ENCODE measurements at regions not wholly inside any gene's neighbourhood (a gene's known extent, or its start where the extent isn't known, plus 50 kb on each side); places are given as distances from the start of the nearest gene placed in this dataset.

DNA sequence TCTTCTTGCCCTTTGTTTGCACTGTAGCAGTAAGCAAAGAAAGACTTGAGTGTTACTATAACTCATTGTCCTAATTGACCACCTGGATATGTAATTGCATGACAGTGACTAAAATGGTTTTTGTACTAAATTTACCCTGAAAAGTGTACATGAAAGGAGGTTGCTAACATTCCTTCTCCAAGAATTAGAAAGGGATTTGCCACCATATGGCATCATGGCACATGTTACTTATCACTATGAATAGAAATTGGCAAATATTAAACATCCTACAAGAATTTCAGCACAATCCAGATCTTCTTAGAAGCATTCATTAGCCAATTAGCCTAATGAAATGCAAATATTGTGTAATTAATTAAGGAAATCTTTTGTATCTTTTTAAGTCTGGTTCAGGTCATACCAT lies 834.2 kb downstream of the STPG2 start (continued):
- TF ChIP-seq SRF (IDR thresholded peaks at IDR 0.05; ENCODE audit: low read depth) = no peak

DNA sequence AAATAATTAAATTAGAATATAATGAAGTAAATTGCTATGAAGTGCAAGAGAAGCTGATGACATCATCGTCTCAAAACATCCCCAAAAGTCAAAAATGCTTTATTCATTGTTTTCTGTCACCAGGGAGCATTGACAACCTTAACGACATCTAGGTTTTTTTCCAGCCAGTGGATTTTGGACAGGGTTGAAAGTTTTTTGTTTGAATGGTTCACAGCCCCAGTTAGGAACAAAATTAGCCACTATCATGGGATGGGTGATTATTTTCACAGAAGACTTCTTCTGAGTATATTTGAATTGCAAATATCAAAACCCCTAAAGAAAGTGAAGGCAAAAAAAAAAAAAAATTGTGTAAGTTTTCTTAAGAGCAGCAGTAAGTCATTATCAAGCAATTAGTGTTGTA lies 826.1 kb downstream of the STPG2 start:
- Histone ChIP-seq H3K9ac (ENCODE audit: low read length) (no peak overlapping the region), H3K4me2 (ENCODE audit: low read length) (no peak overlapping the region), H3K4me3 (replicated peaks in 1 of 2; ENCODE audit: low read depth in 1 of 2, low read length in 2 of 2) (no peak overlapping the region), H2AFZ (ENCODE audit: low read depth, low read length, poor library complexity, severe bottlenecking) (no peak overlapping the region), H3K36me3 (ENCODE audit: control insufficient read depth in 1 of 2, insufficient read depth in 2 of 2, low read length in 2 of 2) (no peaks in the 10 kb centered on the region), H3K79me2 (ENCODE audit: insufficient read depth, low read length) (no peaks in the 10 kb centered on the region), H3K27ac (ENCODE audit: low read depth, low read length) (no peak overlapping the region), H4K20me1 (ENCODE audit: insufficient read depth) (no peaks in the 10 kb centered on the region), H3K27me3 (ENCODE audit: insufficient read depth, low read length) (no peaks in the 10 kb centered on the region), H3K9me2 (ENCODE audit: insufficient read depth) (no peaks in the 10 kb centered on the region; the same call in 1 of the 2 replicates), H3K4me1 (ENCODE audit: control insufficient read depth in 1 of 2, insufficient read depth in 2 of 2, low read length in 2 of 2) (no peaks in the 10 kb centered on the region), H3K9me3 (ENCODE audit: control insufficient read depth in 1 of 2, insufficient read depth in 1 of 2, low read depth in 1 of 2, low read length in 2 of 2) (no peaks in the 10 kb centered on the region)
- no TSS peak for BruUV-seq (replicated peaks)
- ATAC-seq = no peak
- TF ChIP-seq, protein P1, sequence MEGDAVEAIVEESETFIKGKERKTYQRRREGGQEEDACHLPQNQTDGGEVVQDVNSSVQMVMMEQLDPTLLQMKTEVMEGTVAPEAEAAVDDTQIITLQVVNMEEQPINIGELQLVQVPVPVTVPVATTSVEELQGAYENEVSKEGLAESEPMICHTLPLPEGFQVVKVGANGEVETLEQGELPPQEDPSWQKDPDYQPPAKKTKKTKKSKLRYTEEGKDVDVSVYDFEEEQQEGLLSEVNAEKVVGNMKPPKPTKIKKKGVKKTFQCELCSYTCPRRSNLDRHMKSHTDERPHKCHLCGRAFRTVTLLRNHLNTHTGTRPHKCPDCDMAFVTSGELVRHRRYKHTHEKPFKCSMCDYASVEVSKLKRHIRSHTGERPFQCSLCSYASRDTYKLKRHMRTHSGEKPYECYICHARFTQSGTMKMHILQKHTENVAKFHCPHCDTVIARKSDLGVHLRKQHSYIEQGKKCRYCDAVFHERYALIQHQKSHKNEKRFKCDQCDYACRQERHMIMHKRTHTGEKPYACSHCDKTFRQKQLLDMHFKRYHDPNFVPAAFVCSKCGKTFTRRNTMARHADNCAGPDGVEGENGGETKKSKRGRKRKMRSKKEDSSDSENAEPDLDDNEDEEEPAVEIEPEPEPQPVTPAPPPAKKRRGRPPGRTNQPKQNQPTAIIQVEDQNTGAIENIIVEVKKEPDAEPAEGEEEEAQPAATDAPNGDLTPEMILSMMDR (IDR thresholded peaks at IDR 0.05 in 2 of 3, conservative IDR thresholded peaks at IDR 0.05 in 1 of 3; ENCODE audit: borderline replicate concordance in 1 of 3, insufficient read depth in 1 of 3, low read depth in 2 of 3, low read length in 2 of 3) = no peak
- TF ChIP-seq CEBPB (IDR thresholded peaks at IDR 0.05; ENCODE audit: low read depth) = no peak
- no peak for TF ChIP-seq YY1 (IDR thresholded peaks at IDR 0.05; ENCODE audit: extremely low read depth, insufficient replicate concordance, low read depth, low read length)
- no peak for TF ChIP-seq CBX3 (IDR thresholded peaks at IDR 0.05; ENCODE audit: low read depth)
- TF ChIP-seq TCF7L2 (IDR thresholded peaks at IDR 0.05; ENCODE audit: borderline replicate concordance, extremely low read depth, insufficient read depth, insufficient read length) = no peak
- TF ChIP-seq, protein P2, sequence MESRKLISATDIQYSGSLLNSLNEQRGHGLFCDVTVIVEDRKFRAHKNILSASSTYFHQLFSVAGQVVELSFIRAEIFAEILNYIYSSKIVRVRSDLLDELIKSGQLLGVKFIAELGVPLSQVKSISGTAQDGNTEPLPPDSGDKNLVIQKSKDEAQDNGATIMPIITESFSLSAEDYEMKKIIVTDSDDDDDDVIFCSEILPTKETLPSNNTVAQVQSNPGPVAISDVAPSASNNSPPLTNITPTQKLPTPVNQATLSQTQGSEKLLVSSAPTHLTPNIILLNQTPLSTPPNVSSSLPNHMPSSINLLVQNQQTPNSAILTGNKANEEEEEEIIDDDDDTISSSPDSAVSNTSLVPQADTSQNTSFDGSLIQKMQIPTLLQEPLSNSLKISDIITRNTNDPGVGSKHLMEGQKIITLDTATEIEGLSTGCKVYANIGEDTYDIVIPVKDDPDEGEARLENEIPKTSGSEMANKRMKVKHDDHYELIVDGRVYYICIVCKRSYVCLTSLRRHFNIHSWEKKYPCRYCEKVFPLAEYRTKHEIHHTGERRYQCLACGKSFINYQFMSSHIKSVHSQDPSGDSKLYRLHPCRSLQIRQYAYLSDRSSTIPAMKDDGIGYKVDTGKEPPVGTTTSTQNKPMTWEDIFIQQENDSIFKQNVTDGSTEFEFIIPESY (IDR thresholded peaks at IDR 0.05; ENCODE audit: extremely low read depth, insufficient replicate concordance, low read length) = no peak
- TF ChIP-seq SRF (IDR thresholded peaks at IDR 0.05; ENCODE audit: low read depth) = no peak
- TF ChIP-seq ATF3 (IDR thresholded peaks at IDR 0.05) = no peak
- TF ChIP-seq POLR2AphosphoS5 (IDR thresholded peaks at IDR 0.05; ENCODE audit: low read depth, low read length) = no peak
- no peak for TF ChIP-seq RAD21 (IDR thresholded peaks at IDR 0.05; ENCODE audit: low read depth)
- no peak for TF ChIP-seq REST (IDR thresholded peaks at IDR 0.05; ENCODE audit: low read depth)
- TF ChIP-seq ZFX (IDR thresholded peaks at IDR 0.05) = no peak
- TF ChIP-seq FOSL1 (IDR thresholded peaks at IDR 0.05; ENCODE audit: low read depth) = no peak
- TF ChIP-seq EZH2 (IDR thresholded peaks at IDR 0.05) = no peak
- TF ChIP-seq POLR2A (IDR thresholded peaks at IDR 0.05; ENCODE audit: borderline replicate concordance, extremely low read depth, insufficient read depth, insufficient read length) = no peak
- no peak for TF ChIP-seq EGR1 (IDR thresholded peaks at IDR 0.05; ENCODE audit: low read depth)
- no peak for TF ChIP-seq MAX (IDR thresholded peaks at IDR 0.05)
- TF ChIP-seq ELF1 (IDR thresholded peaks at IDR 0.05; ENCODE audit: borderline replicate concordance, low read depth) = no peak
- no peak for TF ChIP-seq SIN3A (IDR thresholded peaks at IDR 0.05; ENCODE audit: low read depth)
- intact Hi-C loops (cut with micrococcal nuclease) = no loop called here
- DNase-seq (ENCODE audit: low read depth, low spot score) = no peak
- ChIA-PET RAD21 (ENCODE audit: low non-redundant PET in 1 of 2, low total read pairs in 2 of 2, uncharacterized antibody in 2 of 2, unreplicated experiment in 2 of 2) (no interaction called here), POLR2A (no interaction called here), CTCF (no interaction called here)
